ENCODE measurements at regions not wholly inside any gene's neighbourhood (a gene's known extent, or its start where the extent isn't known, plus 50 kb on each side); places are given as distances from the start of the nearest gene placed in this dataset.

DNA sequence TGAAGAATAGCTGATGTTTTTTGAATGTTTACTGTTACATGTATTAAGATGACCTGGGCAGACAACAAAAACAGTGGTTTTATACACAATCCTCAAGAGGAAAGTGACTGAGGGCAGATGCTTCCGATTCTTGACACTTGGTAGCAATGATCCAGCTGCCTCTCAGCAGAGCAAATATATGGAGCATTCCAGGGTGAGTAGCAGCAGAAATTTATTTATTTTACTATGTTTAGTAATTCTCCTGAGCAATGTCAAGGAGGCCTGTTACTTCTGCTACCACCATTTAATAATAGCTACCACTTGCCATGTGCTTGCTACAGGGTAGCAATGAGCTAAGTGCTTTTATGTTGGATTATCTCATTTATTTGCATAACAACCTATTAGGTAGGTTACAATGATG lies 69.1 kb upstream of the NR3C1 start:
- no peak overlapping the region for H3K4me2 ChIP-seq
- no peaks in the 10 kb centered on the region for H3K27me3 Mint-ChIP-seq (ENCODE audit: insufficient read depth, low read depth)
- no peak overlapping the region for H2AFZ ChIP-seq (replicated peaks)
- no peak overlapping the region for H3K4me3 Mint-ChIP-seq
- H3F3A ChIP-seq (ENCODE audit: low read depth): no peaks in the 10 kb centered on the region
- no peaks in the 10 kb centered on the region for H3K36me3 Mint-ChIP-seq
- no peaks in the 10 kb centered on the region for H3K9me3 Mint-ChIP-seq
- no peak overlapping the region for H3K27ac Mint-ChIP-seq
- no peaks in the 10 kb centered on the region for H3K9me3 ChIP-seq (ENCODE audit: low read depth)
- no peaks in the 10 kb centered on the region for H3K79me2 ChIP-seq (ENCODE audit: low read depth)
- H3K27ac ChIP-seq: no peak overlapping the region
- no peak overlapping the region for H3K9ac ChIP-seq
- no peak for DNase-seq (ENCODE audit: low spot score)
- no peaks in the 10 kb centered on the region for H3K4me1 ChIP-seq
- no peak overlapping the region for H3K4me3 ChIP-seq
- no peaks in the 10 kb centered on the region for H3K4me1 Mint-ChIP-seq
- no peaks in the 10 kb centered on the region for H3K27me3 ChIP-seq
- no peaks in the 10 kb centered on the region for H4K20me1 ChIP-seq (ENCODE audit: low read depth)
- TF ChIP-seq, protein P1, sequence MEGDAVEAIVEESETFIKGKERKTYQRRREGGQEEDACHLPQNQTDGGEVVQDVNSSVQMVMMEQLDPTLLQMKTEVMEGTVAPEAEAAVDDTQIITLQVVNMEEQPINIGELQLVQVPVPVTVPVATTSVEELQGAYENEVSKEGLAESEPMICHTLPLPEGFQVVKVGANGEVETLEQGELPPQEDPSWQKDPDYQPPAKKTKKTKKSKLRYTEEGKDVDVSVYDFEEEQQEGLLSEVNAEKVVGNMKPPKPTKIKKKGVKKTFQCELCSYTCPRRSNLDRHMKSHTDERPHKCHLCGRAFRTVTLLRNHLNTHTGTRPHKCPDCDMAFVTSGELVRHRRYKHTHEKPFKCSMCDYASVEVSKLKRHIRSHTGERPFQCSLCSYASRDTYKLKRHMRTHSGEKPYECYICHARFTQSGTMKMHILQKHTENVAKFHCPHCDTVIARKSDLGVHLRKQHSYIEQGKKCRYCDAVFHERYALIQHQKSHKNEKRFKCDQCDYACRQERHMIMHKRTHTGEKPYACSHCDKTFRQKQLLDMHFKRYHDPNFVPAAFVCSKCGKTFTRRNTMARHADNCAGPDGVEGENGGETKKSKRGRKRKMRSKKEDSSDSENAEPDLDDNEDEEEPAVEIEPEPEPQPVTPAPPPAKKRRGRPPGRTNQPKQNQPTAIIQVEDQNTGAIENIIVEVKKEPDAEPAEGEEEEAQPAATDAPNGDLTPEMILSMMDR (IDR thresholded peaks at IDR 0.05): no peak
- no peak for TF ChIP-seq EZH2 (IDR thresholded peaks at IDR 0.05)
- TF ChIP-seq EZH2phosphoT487 (IDR thresholded peaks at IDR 0.05): no peak
- no peaks in the 10 kb centered on the region for H3K36me3 ChIP-seq

DNA sequence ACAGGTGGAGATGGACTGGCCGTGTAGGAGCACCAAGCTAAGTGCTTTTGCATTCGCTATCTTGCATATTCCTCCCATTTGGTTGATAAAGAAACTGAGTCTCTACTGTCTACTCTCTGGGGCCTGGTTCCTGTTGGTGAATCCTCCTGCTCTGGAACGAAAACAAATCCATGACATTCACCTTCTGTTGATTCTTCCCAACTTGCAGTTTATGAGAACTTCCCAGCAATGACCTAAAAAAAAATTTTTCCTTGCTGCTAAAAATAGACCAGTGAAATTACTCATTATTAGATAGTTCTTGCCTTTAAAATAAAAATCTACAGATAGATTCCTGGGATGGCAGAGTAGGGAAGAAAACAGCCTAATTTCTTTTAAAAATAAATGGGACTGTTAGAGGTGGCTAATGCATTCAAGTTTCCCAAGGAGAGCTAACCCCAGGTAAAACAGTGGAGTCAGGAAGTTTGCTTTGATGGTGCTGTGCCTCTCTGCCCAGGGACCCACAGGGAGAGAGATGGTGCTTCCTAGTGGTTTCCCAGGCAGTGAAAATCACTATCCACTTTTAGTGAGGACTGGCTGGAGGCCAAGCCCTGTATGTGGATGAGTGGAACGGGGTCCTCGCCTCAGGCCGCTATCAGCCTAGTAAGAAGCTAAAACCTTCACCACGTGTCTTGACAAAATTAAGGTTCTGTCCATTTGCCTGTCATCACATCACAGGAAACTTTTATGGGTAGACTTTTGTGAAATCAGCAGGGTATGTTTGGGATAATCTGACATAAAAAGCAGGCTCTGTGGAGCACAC lies 68.4 kb upstream of the NR3C1 start:
- no peak for DNase-seq (ENCODE audit: low spot score)
- Histone ChIP-seq H3K4me2 (no peak overlapping the region), H3K27me3 (no peaks in the 10 kb centered on the region), H3K9me3 (ENCODE audit: low read depth) (no peaks in the 10 kb centered on the region), H2AFZ (replicated peaks) (no peak overlapping the region), H3K4me1 (no peaks in the 10 kb centered on the region), H3K36me3 (no peaks in the 10 kb centered on the region), H3K4me3 (no peak overlapping the region), H3F3A (ENCODE audit: low read depth) (no peaks in the 10 kb centered on the region), H4K20me1 (ENCODE audit: low read depth) (no peaks in the 10 kb centered on the region), H3K9ac (no peak overlapping the region), H3K79me2 (ENCODE audit: low read depth) (no peaks in the 10 kb centered on the region), H3K27ac (no peak overlapping the region)
- no peaks in the 10 kb centered on the region for H3K36me3 Mint-ChIP-seq
- no peak overlapping the region for H3K27ac Mint-ChIP-seq
- no peak overlapping the region for H3K4me3 Mint-ChIP-seq
- no peaks in the 10 kb centered on the region for H3K4me1 Mint-ChIP-seq
- TF ChIP-seq EZH2phosphoT487 (IDR thresholded peaks at IDR 0.05) (no peak), EZH2 (IDR thresholded peaks at IDR 0.05) (no peak)
- TF ChIP-seq, protein P1 (IDR thresholded peaks at IDR 0.05): no peak
- H3K9me3 Mint-ChIP-seq: no peaks in the 10 kb centered on the region
- no peaks in the 10 kb centered on the region for H3K27me3 Mint-ChIP-seq (ENCODE audit: insufficient read depth, low read depth)

DNA sequence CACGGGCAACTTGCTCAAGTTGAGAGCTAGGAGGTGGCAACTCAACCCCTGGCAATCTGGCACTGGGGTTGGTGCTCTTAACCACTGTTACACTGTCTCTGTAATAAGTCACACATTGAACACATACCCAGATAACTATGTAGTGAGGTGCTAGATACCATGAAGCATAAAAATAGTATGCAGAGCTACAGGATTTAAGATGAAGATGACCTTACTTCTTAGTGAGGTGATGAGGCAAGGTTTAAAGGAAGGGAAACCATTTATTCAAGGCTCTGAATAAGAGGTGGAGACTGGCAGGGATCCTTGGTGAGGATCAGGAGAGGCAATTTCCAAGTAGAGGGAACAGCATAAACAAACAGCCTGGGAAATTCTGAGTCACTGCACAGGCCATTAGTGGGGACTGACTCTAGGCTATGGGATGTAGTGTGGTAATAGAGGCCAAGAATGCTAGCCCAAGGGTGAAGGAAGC lies 67.6 kb upstream of the NR3C1 start:
- Mint-ChIP-seq H3K4me1 (no peaks in the 10 kb centered on the region), H3K27ac (no peak overlapping the region), H3K9me3 (no peaks in the 10 kb centered on the region), H3K36me3 (no peaks in the 10 kb centered on the region), H3K27me3 (ENCODE audit: insufficient read depth, low read depth) (no peaks in the 10 kb centered on the region), H3K4me3 (no peak overlapping the region)
- Histone ChIP-seq H3K27me3 (no peaks in the 10 kb centered on the region), H4K20me1 (ENCODE audit: low read depth) (no peaks in the 10 kb centered on the region), H3K9ac (no peak overlapping the region), H3K79me2 (ENCODE audit: low read depth) (no peaks in the 10 kb centered on the region), H3K27ac (no peak overlapping the region), H3K4me3 (no peak overlapping the region), H3K36me3 (no peaks in the 10 kb centered on the region), H2AFZ (replicated peaks) (no peak overlapping the region), H3F3A (ENCODE audit: low read depth) (no peaks in the 10 kb centered on the region), H3K4me1 (no peaks in the 10 kb centered on the region), H3K9me3 (ENCODE audit: low read depth) (no peaks in the 10 kb centered on the region), H3K4me2 (no peak overlapping the region)
- DNase-seq (ENCODE audit: low spot score): no peak
- TF ChIP-seq, protein P1 (IDR thresholded peaks at IDR 0.05): no peak
- TF ChIP-seq EZH2 (IDR thresholded peaks at IDR 0.05): no peak
- TF ChIP-seq EZH2phosphoT487 (IDR thresholded peaks at IDR 0.05): no peak
